IMR-90 (cell line): ENCODE measurements at regions not wholly inside any gene's neighbourhood (a gene's known extent, or its start where the extent isn't known, plus 50 kb on each side); places are given as distances from the start of the nearest gene placed in this dataset.

Source experiments
- ATAC-seq: fragments of 200-7000 bp; cut with Tn5 transposase; 2 replicates; pipeline ENCODE4 v1.9.1; 2020; ENCODE audit warnings: low read depth, mild to moderate bottlenecking, moderate library complexity
- BruUV-seq: library from RNA; stranded (reverse); fragments of 400-500 nt; replicated peaks from 2 replicates; lab custom pipeline; 2021; lab: Mats Ljungman, UMichigan
- CTCF ChIA-PET: fragments of 300-600 bp; formaldehyde crosslinking; extraction: SDS; loops from one replicate; lab custom pipeline; 2021; ENCODE audit warnings: antibody characterized with exemption; lab: Yijun Ruan, JAX
- POLR2A ChIA-PET: fragments of 300-600 bp; sonication (Branson Sonifier 250); formaldehyde crosslinking; loops from one replicate; lab custom pipeline; 2022; ENCODE audit warnings: antibody characterized with exemption; ENCODE audit not compliant: unreplicated experiment; lab: Charles Lee
- DNase-seq: peaks from one replicate; pipeline ENCODE4 v3.0.0; 2013
- H2AFZ ChIP-seq: replicated peaks from 2 replicates; pipeline ENCODE3; 2013; ENCODE audit warnings: low read length, mild to moderate bottlenecking; ENCODE audit not compliant: poor library complexity
- H2AK5ac ChIP-seq: 2 replicates; pipeline ENCODE4 v1.6.1; 2013; ENCODE audit warnings: low read depth, low read length, inconsistent platforms
- H2AK9ac ChIP-seq: replicated peaks from 2 replicates; pipeline ENCODE3; 2013; ENCODE audit warnings: mild to moderate bottlenecking, low read depth, low read length, moderate library complexity; ENCODE audit not compliant: poor library complexity
- H2BK120ac ChIP-seq: 2 replicates; pipeline ENCODE4 v1.6.1; 2013; ENCODE audit warnings: low read depth, low read length, inconsistent platforms
- H2BK15ac ChIP-seq: 3 replicates; pipeline ENCODE4 v1.6.1; 2013; ENCODE audit warnings: low read depth, low read length, inconsistent platforms
- H2BK20ac ChIP-seq: 2 replicates; pipeline ENCODE4 v1.6.1; 2013; ENCODE audit warnings: low read depth, mild to moderate bottlenecking, inconsistent platforms, low read length, moderate library complexity
- H2BK5ac ChIP-seq: 2 replicates; pipeline ENCODE4 v1.6.1; 2013; ENCODE audit warnings: mild to moderate bottlenecking, low read depth, low read length, inconsistent platforms; ENCODE audit not compliant: poor library complexity, severe bottlenecking
- H3K14ac ChIP-seq: replicated peaks from 2 replicates; pipeline ENCODE4 v1.6.1; 2013; ENCODE audit warnings: low read depth, low read length, inconsistent platforms
- H3K18ac ChIP-seq: 2 replicates; pipeline ENCODE4 v1.6.1; 2013; ENCODE audit warnings: low read depth, low read length, control low read depth
- H3K23ac ChIP-seq: 2 replicates; pipeline ENCODE4 v1.6.1; 2013; ENCODE audit warnings: low read depth, low read length, inconsistent platforms
- H3K27ac ChIP-seq: 2 replicates; pipeline ENCODE4 v1.5.1; 2013; ENCODE audit warnings: mild to moderate bottlenecking, control low read depth, low read length; ENCODE audit not compliant: insufficient read depth
- H3K27me3 ChIP-seq: 2 replicates; pipeline ENCODE4 v1.6.1; 2013; ENCODE audit warnings: low read length; ENCODE audit not compliant: control insufficient read depth, insufficient read depth
- H3K36me3 ChIP-seq: 2 replicates; pipeline ENCODE4 v1.6.1; 2013; ENCODE audit warnings: low read length, mixed read lengths; ENCODE audit not compliant: control insufficient read depth, insufficient read depth
- H3K4ac ChIP-seq: 2 replicates; pipeline ENCODE4 v1.6.1; 2013; ENCODE audit warnings: low read depth, low read length, inconsistent platforms
- H3K4me1 ChIP-seq: 2 replicates; pipeline ENCODE4 v1.6.1; 2013; ENCODE audit warnings: low read length, mixed read lengths; ENCODE audit not compliant: control insufficient read depth, insufficient read depth
- H3K4me2 ChIP-seq: 2 replicates; pipeline ENCODE4 v1.6.1; 2013; ENCODE audit warnings: low read depth, mild to moderate bottlenecking, control low read depth, low read length, moderate library complexity
- H3K4me3 ChIP-seq: 2 replicates; pipeline ENCODE4 v1.5.1; 2013; ENCODE audit warnings: low read depth, mild to moderate bottlenecking, control low read depth, low read length, moderate library complexity; ENCODE audit not compliant: insufficient read depth
- H3K56ac ChIP-seq: 2 replicates; pipeline ENCODE4 v1.6.1; 2013; ENCODE audit warnings: low read length, inconsistent platforms; ENCODE audit not compliant: insufficient read depth; ENCODE audit errors: extremely low read depth
- H3K79me1 ChIP-seq, 2 experiments: 2 replicates each; pipeline ENCODE4 v1.6.1; 2013; ENCODE audit warnings: low read length in 2 of 2, inconsistent platforms in 1 of 2, low read depth in 1 of 2
- H3K9ac ChIP-seq: 2 replicates; pipeline ENCODE4 v1.6.1; 2013; ENCODE audit warnings: low read depth, low read length, control low read depth
- H3K9me1 ChIP-seq: 2 replicates; pipeline ENCODE4 v1.6.1; 2013; ENCODE audit warnings: low read length, inconsistent platforms; ENCODE audit not compliant: insufficient read depth
- H3K9me3 ChIP-seq: 2 replicates; pipeline ENCODE4 v1.6.1; 2013; ENCODE audit warnings: low read length; ENCODE audit not compliant: control insufficient read depth, insufficient read depth
- H4K20me1 ChIP-seq: 2 replicates; pipeline ENCODE4 v1.6.1; 2013; ENCODE audit warnings: low read length, inconsistent platforms; ENCODE audit not compliant: insufficient read depth
- H4K5ac ChIP-seq: 2 replicates; pipeline ENCODE4 v1.6.1; 2013; ENCODE audit warnings: mild to moderate bottlenecking, low read depth, low read length, control low read depth
- H4K8ac ChIP-seq, 2 experiments: 2 replicates each; pipeline ENCODE4 v1.6.1; 2013; ENCODE audit warnings: low read depth in 2 of 2, low read length in 2 of 2, control low read depth in 1 of 2, inconsistent platforms in 1 of 2
- H4K91ac ChIP-seq: 2 replicates; pipeline ENCODE4 v1.6.1; 2013; ENCODE audit warnings: low read depth, low read length, inconsistent platforms; ENCODE audit not compliant: insufficient read depth
- BHLHE40 ChIP-seq: fragments of 150-350 bp; IDR thresholded peaks from 2 replicates; pipeline ENCODE4 v1.6.1; 2016; ENCODE audit warnings: mild to moderate bottlenecking, low read depth, low read length
- CEBPB ChIP-seq: IDR thresholded peaks from 2 replicates; pipeline ENCODE4 v1.6.1; 2012; ENCODE audit warnings: low read depth, low read length, improper control_type of control experiment
- CHD1 ChIP-seq: IDR thresholded peaks from 2 replicates; pipeline ENCODE4 v1.6.1; 2012; ENCODE audit warnings: low read depth, low read length, improper control_type of control experiment
- FOS ChIP-seq: fragments of 150-350 bp; IDR thresholded peaks from 2 replicates; pipeline ENCODE4 v1.6.1; 2016; ENCODE audit warnings: low read depth, low read length
- MAFK ChIP-seq: IDR thresholded peaks from 2 replicates; pipeline ENCODE4 v1.6.1; 2012; ENCODE audit warnings: low read depth, low read length, improper control_type of control experiment
- MAZ ChIP-seq: IDR thresholded peaks from 2 replicates; pipeline ENCODE4 v1.6.1; 2012; ENCODE audit warnings: low read depth, mild to moderate bottlenecking, low read length, improper control_type of control experiment, moderate library complexity, borderline replicate concordance
- MXI1 ChIP-seq: IDR thresholded peaks from 2 replicates; pipeline ENCODE4 v1.6.1; 2012; ENCODE audit warnings: low read depth, mild to moderate bottlenecking, low read length, moderate library complexity, borderline replicate concordance
- NFE2L2 ChIP-seq: fragments of 150-350 bp; IDR thresholded peaks from 2 replicates; pipeline ENCODE4 v1.6.1; 2016; ENCODE audit warnings: low read depth, mild to moderate bottlenecking, low read length
- POLR2A ChIP-seq: IDR thresholded peaks from 2 replicates; pipeline ENCODE4 v1.6.1; 2012; ENCODE audit warnings: mild to moderate bottlenecking, low read depth, low read length
- RAD21 ChIP-seq: IDR thresholded peaks from 2 replicates; pipeline ENCODE4 v1.6.1; 2012; ENCODE audit warnings: low read length, improper control_type of control experiment
- RCOR1 ChIP-seq: IDR thresholded peaks from 2 replicates; pipeline ENCODE4 v1.6.1; 2012; ENCODE audit warnings: mild to moderate bottlenecking, low read length, improper control_type of control experiment; ENCODE audit not compliant: insufficient replicate concordance
- RFX5 ChIP-seq: IDR thresholded peaks from 2 replicates; pipeline ENCODE4 v1.8.0; 2012; ENCODE audit warnings: low read depth, mild to moderate bottlenecking, low read length, moderate library complexity
- SMC3 ChIP-seq: fragments of 150-350 bp; IDR thresholded peaks from 2 replicates; pipeline ENCODE4 v1.6.1; 2016; ENCODE audit warnings: low read depth, mild to moderate bottlenecking, antibody characterized with exemption, low read length, moderate library complexity
- WGBS, 2 experiments: methylation state at CpG; one replicate each; pipeline versions ENCODE4 v1.1.5 to v1.1.7; 2013; ENCODE audit warnings: missing lambda C conversion rate in 2 of 2; ENCODE audit not compliant: insufficient read length in 1 of 2; ENCODE audit errors: extremely low coverage in 2 of 2; 5-methylcytosine and 5-hydroxymethylcytosine counted together
- dilution Hi-C: fragments of 300-500 bp; cut with HindIII; formaldehyde crosslinking; loops from one replicate; pipeline ENCODE4 v1.14.3; 2018; ENCODE audit warnings: low sequenced_read_pairs; ENCODE audit not compliant: unreplicated experiment
- in situ Hi-C: fragments of 300-500 bp; cut with MboI; formaldehyde crosslinking; loops from 3 replicates; pipeline ENCODE4 v1.14.3; 2019; ENCODE audit warnings: low sequenced_read_pairs, inconsistent platforms, mixed read lengths
- intact Hi-C: fragments of 100-400 bp; cut with micrococcal nuclease; formaldehyde crosslinking; loops from 2 replicates; pipeline ENCODE4 v1.10.0; 2022
- TF ChIP-seq, protein P1 (sequence below): fragments of 150-350 bp; IDR thresholded peaks from 2 replicates; pipeline ENCODE4 v1.6.1; 2017; ENCODE audit warnings: mild to moderate bottlenecking, antibody characterized with exemption, low read length, low read depth
- TF ChIP-seq, protein P2 (sequence below): conservative IDR thresholded peaks from 2 replicates; pipeline ENCODE4 v1.5.1; 2012; ENCODE audit warnings: mild to moderate bottlenecking, low read depth, low read length, improper control_type of control experiment
- TF ChIP-seq, protein P3 (sequence below): fragments of 150-350 bp; IDR thresholded peaks from 2 replicates; pipeline ENCODE4 v1.6.1; 2016; ENCODE audit warnings: low read depth, mild to moderate bottlenecking, low read length, moderate library complexity, borderline replicate concordance

GRCh38 chr13:111880185-111880584 lies 186.8 kb upstream of the SOX1 start:
- Histone ChIP-seq H3K36me3 (no peaks in the 10 kb centered on the region), H3K27me3 (no peaks in the 10 kb centered on the region), H4K8ac (no peak overlapping the region), H2AFZ (no peak overlapping the region), H3K4ac (no peak overlapping the region), H3K14ac (no peak overlapping the region), H3K27ac (no peak overlapping the region), H3K18ac (no peak overlapping the region), H4K5ac (no peak overlapping the region), H2BK120ac (no peak overlapping the region), H4K91ac (no peak overlapping the region), H3K9me1 (no peaks in the 10 kb centered on the region), H3K4me2 (no peak overlapping the region), H3K56ac (no peak overlapping the region), H3K4me1 (no peaks in the 10 kb centered on the region), H3K9ac (no peak overlapping the region), H2BK15ac (no peak overlapping the region), H2BK20ac (no peak overlapping the region), H2AK9ac (no peak overlapping the region), H4K20me1 (no peaks in the 10 kb centered on the region), H3K79me1 (no peaks in the 10 kb centered on the region), H3K4me3 (no peak overlapping the region), H2BK5ac (no peak overlapping the region), H2AK5ac (no peak overlapping the region), H3K23ac (no peak overlapping the region), H3K9me3 (peaks cover 32% of the 10 kb centered on the region)
- in situ Hi-C loops, result no loop called here
- 80% methylated on average over 1 of the region's 6 CpGs; no CpG with 5 or more reads in 1 of the 2 experiments for WGBS, 2 experiments
- DNase-seq, result no peak
- ATAC-seq, result no peak
- BruUV-seq, result no TSS peak
- dilution Hi-C loops, result no loop called here
- ChIA-PET CTCF (no interaction called here), POLR2A (no interaction called here)
- TF ChIP-seq FOS (no peak), RAD21 (no peak), RFX5 (no peak), MAFK (no peak), POLR2A (no peak), MAZ (no peak), NFE2L2 (no peak), RCOR1 (no peak), BHLHE40 (no peak), SMC3 (no peak), CEBPB (no peak), CHD1 (no peak), MXI1 (no peak)
- TF ChIP-seq, protein P1, sequence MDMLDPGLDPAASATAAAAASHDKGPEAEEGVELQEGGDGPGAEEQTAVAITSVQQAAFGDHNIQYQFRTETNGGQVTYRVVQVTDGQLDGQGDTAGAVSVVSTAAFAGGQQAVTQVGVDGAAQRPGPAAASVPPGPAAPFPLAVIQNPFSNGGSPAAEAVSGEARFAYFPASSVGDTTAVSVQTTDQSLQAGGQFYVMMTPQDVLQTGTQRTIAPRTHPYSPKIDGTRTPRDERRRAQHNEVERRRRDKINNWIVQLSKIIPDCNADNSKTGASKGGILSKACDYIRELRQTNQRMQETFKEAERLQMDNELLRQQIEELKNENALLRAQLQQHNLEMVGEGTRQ, result no peak
- TF ChIP-seq, protein P2, sequence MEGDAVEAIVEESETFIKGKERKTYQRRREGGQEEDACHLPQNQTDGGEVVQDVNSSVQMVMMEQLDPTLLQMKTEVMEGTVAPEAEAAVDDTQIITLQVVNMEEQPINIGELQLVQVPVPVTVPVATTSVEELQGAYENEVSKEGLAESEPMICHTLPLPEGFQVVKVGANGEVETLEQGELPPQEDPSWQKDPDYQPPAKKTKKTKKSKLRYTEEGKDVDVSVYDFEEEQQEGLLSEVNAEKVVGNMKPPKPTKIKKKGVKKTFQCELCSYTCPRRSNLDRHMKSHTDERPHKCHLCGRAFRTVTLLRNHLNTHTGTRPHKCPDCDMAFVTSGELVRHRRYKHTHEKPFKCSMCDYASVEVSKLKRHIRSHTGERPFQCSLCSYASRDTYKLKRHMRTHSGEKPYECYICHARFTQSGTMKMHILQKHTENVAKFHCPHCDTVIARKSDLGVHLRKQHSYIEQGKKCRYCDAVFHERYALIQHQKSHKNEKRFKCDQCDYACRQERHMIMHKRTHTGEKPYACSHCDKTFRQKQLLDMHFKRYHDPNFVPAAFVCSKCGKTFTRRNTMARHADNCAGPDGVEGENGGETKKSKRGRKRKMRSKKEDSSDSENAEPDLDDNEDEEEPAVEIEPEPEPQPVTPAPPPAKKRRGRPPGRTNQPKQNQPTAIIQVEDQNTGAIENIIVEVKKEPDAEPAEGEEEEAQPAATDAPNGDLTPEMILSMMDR, result no peak
- TF ChIP-seq, protein P3, sequence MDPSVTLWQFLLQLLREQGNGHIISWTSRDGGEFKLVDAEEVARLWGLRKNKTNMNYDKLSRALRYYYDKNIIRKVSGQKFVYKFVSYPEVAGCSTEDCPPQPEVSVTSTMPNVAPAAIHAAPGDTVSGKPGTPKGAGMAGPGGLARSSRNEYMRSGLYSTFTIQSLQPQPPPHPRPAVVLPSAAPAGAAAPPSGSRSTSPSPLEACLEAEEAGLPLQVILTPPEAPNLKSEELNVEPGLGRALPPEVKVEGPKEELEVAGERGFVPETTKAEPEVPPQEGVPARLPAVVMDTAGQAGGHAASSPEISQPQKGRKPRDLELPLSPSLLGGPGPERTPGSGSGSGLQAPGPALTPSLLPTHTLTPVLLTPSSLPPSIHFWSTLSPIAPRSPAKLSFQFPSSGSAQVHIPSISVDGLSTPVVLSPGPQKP, result no peak
- intact Hi-C loops, result no loop called here
